B cell (primary cell): ENCODE measurements at regions not wholly inside any gene's neighbourhood (a gene's known extent, or its start where the extent isn't known, plus 50 kb on each side); places are given as distances from the start of the nearest gene placed in this dataset.

Experiments used
- ATAC-seq: fragments of 200-7000 bp; cut with Tn5 transposase; one replicate; pipeline ENCODE4 v1.10.0; 2021; ENCODE audit warnings: low read depth, mild to moderate bottlenecking, moderate number of reproducible peaks, moderate library complexity
- CTCF ChIA-PET: fragments of 350-600 bp; sonication (Branson Sonifier 250); formaldehyde crosslinking; loops from one replicate; lab custom pipeline; 2021; ENCODE audit warnings: antibody characterized with exemption, inconsistent platforms; lab: Charles Lee
- POLR2A ChIA-PET: fragments of 350-600 bp; sonication (Branson Sonifier 250); formaldehyde crosslinking; loops from one replicate; lab custom pipeline; 2021; ENCODE audit warnings: antibody characterized with exemption; lab: Charles Lee
- DNase-seq: peaks from one replicate; pipeline ENCODE4 v3.0.0; 2013
- H2AFZ ChIP-seq: 2 replicates; pipeline ENCODE4 v1.6.1; 2012; ENCODE audit warnings: mild to moderate bottlenecking, low read depth, low read length; ENCODE audit not compliant: insufficient read depth, poor library complexity, severe bottlenecking
- H3K27ac ChIP-seq, 2 donors: 1 replicate in 1 of 2; 2 replicates in 1 of 2; pipeline ENCODE4 v1.5.1; 2012 to 2013; ENCODE audit warnings: low read length in 2 of 2, mild to moderate bottlenecking in 2 of 2, moderate library complexity in 1 of 2
- H3K27me3 ChIP-seq, 4 experiments: fragments of 200-600 bp in 1 of 4; sonication (generic) in 1 of 4; replicated peaks in 1 of 4; 1 replicate in 2 of 4; 2 replicates in 2 of 4; pipeline versions ENCODE4 v1.6.1 to v1.7.0; 2013 to 2016; ENCODE audit warnings: low read length in 3 of 4, mild to moderate bottlenecking in 2 of 4, mixed read lengths in 1 of 4, moderate library complexity in 1 of 4; ENCODE audit not compliant: insufficient read depth in 4 of 4, control insufficient read depth in 3 of 4; ENCODE audit errors: control extremely low read depth in 1 of 4
- H3K36me3 ChIP-seq, 2 experiments: replicated peaks in 1 of 2; 1 replicate in 1 of 2; 2 replicates in 1 of 2; pipeline versions ENCODE4 v1.6.1 to v1.7.1; 2013; ENCODE audit warnings: low read length in 1 of 2; ENCODE audit not compliant: insufficient read depth in 2 of 2, control insufficient read depth in 1 of 2; ENCODE audit errors: control extremely low read depth in 1 of 2, extremely low read depth in 1 of 2
- H3K4me1 ChIP-seq, 2 donors: fragments of 200-600 bp in 1 of 2; sonication (generic) in 1 of 2; 1 replicate in 1 of 2; 2 replicates in 1 of 2; pipeline versions ENCODE4 v1.5.1 to v1.6.1; 2013 to 2017; ENCODE audit warnings: low read length in 2 of 2; ENCODE audit not compliant: control insufficient read depth in 2 of 2, insufficient read depth in 2 of 2
- H3K4me2 ChIP-seq: replicated peaks from 2 replicates; pipeline ENCODE3; 2012; ENCODE audit warnings: mild to moderate bottlenecking, low read depth, low read length; ENCODE audit not compliant: poor library complexity, severe bottlenecking
- H3K4me3 ChIP-seq, 5 experiments: fragments of 200-600 bp in 1 of 5; sonication (generic) in 1 of 5; 1 replicate in 3 of 5; 2 replicates in 2 of 5; pipeline versions ENCODE4 v1.5.1 to v1.7.0; 2011 to 2016; ENCODE audit warnings: low read length in 4 of 5, mild to moderate bottlenecking in 4 of 5, low read depth in 2 of 5, control low read depth in 1 of 5, moderate library complexity in 1 of 5; ENCODE audit not compliant: insufficient read depth in 1 of 5; ENCODE audit errors: control extremely low read depth in 1 of 5, extremely low read depth in 1 of 5
- H3K79me2 ChIP-seq: fragments of 200-600 bp; sonication (generic); one replicate; pipeline ENCODE4 v1.6.0; 2016; ENCODE audit warnings: low read length; ENCODE audit not compliant: control insufficient read depth, insufficient read depth
- H3K9ac ChIP-seq: fragments of 200-600 bp; sonication (generic); 2 replicates; pipeline ENCODE4 v1.6.1; 2017; ENCODE audit warnings: mild to moderate bottlenecking, low read length, moderate library complexity
- H3K9me3 ChIP-seq, 3 donors: one replicate each; pipeline versions ENCODE4 v1.6.1 to v1.7.1; 2013; ENCODE audit warnings: low read length in 2 of 3; ENCODE audit not compliant: control insufficient read depth in 2 of 3, insufficient read depth in 1 of 3; ENCODE audit errors: control extremely low read depth in 1 of 3
- H4K20me1 ChIP-seq: 2 replicates; pipeline ENCODE4 v1.6.0; 2012; ENCODE audit warnings: mild to moderate bottlenecking, low read length; ENCODE audit not compliant: insufficient read depth, control insufficient read depth, poor library complexity, severe bottlenecking
- H3K27ac Mint-ChIP-seq: one replicate; pipeline ENCODE4 v1.8.0; 2021; ENCODE audit warnings: mixed read lengths
- H3K27me3 Mint-ChIP-seq: one replicate; pipeline ENCODE4 v1.8.0; 2021; ENCODE audit warnings: mixed read lengths
- H3K4me1 Mint-ChIP-seq: one replicate; pipeline ENCODE4 v1.8.0; 2021; ENCODE audit warnings: mixed read lengths
- H3K4me3 Mint-ChIP-seq: one replicate; pipeline ENCODE4 v1.8.0; 2021; ENCODE audit warnings: mixed read lengths
- H3K9me3 Mint-ChIP-seq: one replicate; pipeline ENCODE4 v1.8.0; 2022; ENCODE audit warnings: mixed read lengths; ENCODE audit not compliant: insufficient read depth
- EZH2 ChIP-seq: IDR thresholded peaks from 2 replicates; pipeline ENCODE4 v1.6.1; 2012; ENCODE audit warnings: borderline replicate concordance, low read depth, mild to moderate bottlenecking, moderate library complexity, low read length; ENCODE audit not compliant: insufficient read depth, poor library complexity, severe bottlenecking
- WGBS: methylation state at CpG from one replicate; pipeline ENCODE4 v1.1.5; 2013; ENCODE audit warnings: missing lambda C conversion rate; ENCODE audit not compliant: insufficient coverage; 5-methylcytosine and 5-hydroxymethylcytosine counted together
- intact Hi-C: fragments of 100-400 bp; cut with micrococcal nuclease; formaldehyde crosslinking; loops from one replicate; pipeline ENCODE4 v1.10.0; 2022
- TF ChIP-seq, protein P1 (sequence below): fragments of 200-600 bp; IDR thresholded peaks from one replicate; pipeline ENCODE4 v1.8.0; 2022; ENCODE audit warnings: antibody characterized with exemption, mild to moderate bottlenecking

- TF ChIP-seq EZH2, result no peak
- TF ChIP-seq, protein P1, sequence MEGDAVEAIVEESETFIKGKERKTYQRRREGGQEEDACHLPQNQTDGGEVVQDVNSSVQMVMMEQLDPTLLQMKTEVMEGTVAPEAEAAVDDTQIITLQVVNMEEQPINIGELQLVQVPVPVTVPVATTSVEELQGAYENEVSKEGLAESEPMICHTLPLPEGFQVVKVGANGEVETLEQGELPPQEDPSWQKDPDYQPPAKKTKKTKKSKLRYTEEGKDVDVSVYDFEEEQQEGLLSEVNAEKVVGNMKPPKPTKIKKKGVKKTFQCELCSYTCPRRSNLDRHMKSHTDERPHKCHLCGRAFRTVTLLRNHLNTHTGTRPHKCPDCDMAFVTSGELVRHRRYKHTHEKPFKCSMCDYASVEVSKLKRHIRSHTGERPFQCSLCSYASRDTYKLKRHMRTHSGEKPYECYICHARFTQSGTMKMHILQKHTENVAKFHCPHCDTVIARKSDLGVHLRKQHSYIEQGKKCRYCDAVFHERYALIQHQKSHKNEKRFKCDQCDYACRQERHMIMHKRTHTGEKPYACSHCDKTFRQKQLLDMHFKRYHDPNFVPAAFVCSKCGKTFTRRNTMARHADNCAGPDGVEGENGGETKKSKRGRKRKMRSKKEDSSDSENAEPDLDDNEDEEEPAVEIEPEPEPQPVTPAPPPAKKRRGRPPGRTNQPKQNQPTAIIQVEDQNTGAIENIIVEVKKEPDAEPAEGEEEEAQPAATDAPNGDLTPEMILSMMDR, result no peak
- intact Hi-C loops, result no loop called here
- no peaks in the 10 kb centered on the region for H3K27me3 Mint-ChIP-seq
- no peak overlapping the region for H3K27ac Mint-ChIP-seq
- ChIA-PET CTCF (no interaction called here), POLR2A (no interaction called here)
- no peaks in the 10 kb centered on the region for H3K36me3 ChIP-seq
- no peak overlapping the region for H3K4me2 ChIP-seq
- no peak overlapping the region for H3K27ac ChIP-seq
- no peaks in the 10 kb centered on the region for H3K79me2 ChIP-seq
- no peaks in the 10 kb centered on the region for H3K9me3 Mint-ChIP-seq
- H3K9me3 ChIP-seq, result peaks cover 0 to 1% (median 0%) of the 10 kb centered on the region in 3 donors
- H3K27me3 ChIP-seq, result no peaks in the 10 kb centered on the region
- no peak overlapping the region for H3K9ac ChIP-seq
- WGBS, result no CpG with 5 or more reads among the region's 5 CpGs
- H3K4me3 ChIP-seq, result no peak overlapping the region
- H3K4me3 Mint-ChIP-seq, result no peak overlapping the region
- no peaks in the 10 kb centered on the region for H4K20me1 ChIP-seq
- DNase-seq (no peak), ATAC-seq (no peak)
- H2AFZ ChIP-seq, result no peak overlapping the region
- H3K4me1 ChIP-seq, result no peaks in the 10 kb centered on the region
- H3K4me1 Mint-ChIP-seq, result no peaks in the 10 kb centered on the region
These were observed 279.2 kb upstream of the DUSP10 start for GRCh38 chr1:222021129-222021528.

GRCh38 chr1:222020553-222020952 lies 278.7 kb upstream of the DUSP10 start:
- Histone ChIP-seq H3K9ac (no peak overlapping the region), H3K9me3 (peaks cover 0 to 1% (median 0%) of the 10 kb centered on the region in 3 donors), H3K4me2 (no peak overlapping the region), H3K4me3 (no peak overlapping the region), H3K4me1 (no peaks in the 10 kb centered on the region), H3K79me2 (no peaks in the 10 kb centered on the region), H3K27ac (no peak overlapping the region), H4K20me1 (no peaks in the 10 kb centered on the region), H2AFZ (no peak overlapping the region), H3K36me3 (no peaks in the 10 kb centered on the region), H3K27me3 (no peaks in the 10 kb centered on the region)
- TF ChIP-seq, protein P1, result no peak
- TF ChIP-seq EZH2, result no peak
- intact Hi-C loops, result no loop called here
- no peak overlapping the region for H3K27ac Mint-ChIP-seq
- ATAC-seq, result no peak
- CTCF ChIA-PET, result no interaction called here
- H3K4me1 Mint-ChIP-seq, result no peaks in the 10 kb centered on the region
- POLR2A ChIA-PET, result no interaction called here
- H3K27me3 Mint-ChIP-seq, result no peaks in the 10 kb centered on the region
- DNase-seq, result no peak
- no peaks in the 10 kb centered on the region for H3K9me3 Mint-ChIP-seq
- no peak overlapping the region for H3K4me3 Mint-ChIP-seq
